B cell (primary cell): ENCODE measurements at regions not wholly inside any gene's neighbourhood (a gene's known extent, or its start where the extent isn't known, plus 50 kb on each side); places are given as distances from the start of the nearest gene placed in this dataset.

ENCODE experiments used
- ATAC-seq: fragments of 200-7000 bp; cut with Tn5 transposase; one replicate; pipeline ENCODE4 v1.10.0; 2021; ENCODE audit warnings: low read depth, mild to moderate bottlenecking, moderate number of reproducible peaks, moderate library complexity
- CTCF ChIA-PET: fragments of 350-600 bp; sonication (Branson Sonifier 250); formaldehyde crosslinking; loops from one replicate; lab custom pipeline; 2021; ENCODE audit warnings: antibody characterized with exemption, inconsistent platforms; lab: Charles Lee
- POLR2A ChIA-PET: fragments of 350-600 bp; sonication (Branson Sonifier 250); formaldehyde crosslinking; loops from one replicate; lab custom pipeline; 2021; ENCODE audit warnings: antibody characterized with exemption; lab: Charles Lee
- DNase-seq: peaks from one replicate; pipeline ENCODE4 v3.0.0; 2013
- H2AFZ ChIP-seq: 2 replicates; pipeline ENCODE4 v1.6.1; 2012; ENCODE audit warnings: mild to moderate bottlenecking, low read depth, low read length; ENCODE audit not compliant: insufficient read depth, poor library complexity, severe bottlenecking
- H3K27ac ChIP-seq, 2 donors: 1 replicate in 1 of 2; 2 replicates in 1 of 2; pipeline ENCODE4 v1.5.1; 2012 to 2013; ENCODE audit warnings: low read length in 2 of 2, mild to moderate bottlenecking in 2 of 2, moderate library complexity in 1 of 2
- H3K27me3 ChIP-seq, 4 experiments: fragments of 200-600 bp in 1 of 4; sonication (generic) in 1 of 4; replicated peaks in 1 of 4; 1 replicate in 2 of 4; 2 replicates in 2 of 4; pipeline versions ENCODE4 v1.6.1 to v1.7.0; 2013 to 2016; ENCODE audit warnings: low read length in 3 of 4, mild to moderate bottlenecking in 2 of 4, mixed read lengths in 1 of 4, moderate library complexity in 1 of 4; ENCODE audit not compliant: insufficient read depth in 4 of 4, control insufficient read depth in 3 of 4; ENCODE audit errors: control extremely low read depth in 1 of 4
- H3K36me3 ChIP-seq, 2 experiments: replicated peaks in 1 of 2; 1 replicate in 1 of 2; 2 replicates in 1 of 2; pipeline versions ENCODE4 v1.6.1 to v1.7.1; 2013; ENCODE audit warnings: low read length in 1 of 2; ENCODE audit not compliant: insufficient read depth in 2 of 2, control insufficient read depth in 1 of 2; ENCODE audit errors: control extremely low read depth in 1 of 2, extremely low read depth in 1 of 2
- H3K4me1 ChIP-seq, 2 donors: fragments of 200-600 bp in 1 of 2; sonication (generic) in 1 of 2; 1 replicate in 1 of 2; 2 replicates in 1 of 2; pipeline versions ENCODE4 v1.5.1 to v1.6.1; 2013 to 2017; ENCODE audit warnings: low read length in 2 of 2; ENCODE audit not compliant: control insufficient read depth in 2 of 2, insufficient read depth in 2 of 2
- H3K4me2 ChIP-seq: replicated peaks from 2 replicates; pipeline ENCODE3; 2012; ENCODE audit warnings: mild to moderate bottlenecking, low read depth, low read length; ENCODE audit not compliant: poor library complexity, severe bottlenecking
- H3K4me3 ChIP-seq, 5 experiments: fragments of 200-600 bp in 1 of 5; sonication (generic) in 1 of 5; 1 replicate in 3 of 5; 2 replicates in 2 of 5; pipeline versions ENCODE4 v1.5.1 to v1.7.0; 2011 to 2016; ENCODE audit warnings: low read length in 4 of 5, mild to moderate bottlenecking in 4 of 5, low read depth in 2 of 5, control low read depth in 1 of 5, moderate library complexity in 1 of 5; ENCODE audit not compliant: insufficient read depth in 1 of 5; ENCODE audit errors: control extremely low read depth in 1 of 5, extremely low read depth in 1 of 5
- H3K79me2 ChIP-seq: fragments of 200-600 bp; sonication (generic); one replicate; pipeline ENCODE4 v1.6.0; 2016; ENCODE audit warnings: low read length; ENCODE audit not compliant: control insufficient read depth, insufficient read depth
- H3K9ac ChIP-seq: fragments of 200-600 bp; sonication (generic); 2 replicates; pipeline ENCODE4 v1.6.1; 2017; ENCODE audit warnings: mild to moderate bottlenecking, low read length, moderate library complexity
- H3K9me3 ChIP-seq, 3 donors: one replicate each; pipeline versions ENCODE4 v1.6.1 to v1.7.1; 2013; ENCODE audit warnings: low read length in 2 of 3; ENCODE audit not compliant: control insufficient read depth in 2 of 3, insufficient read depth in 1 of 3; ENCODE audit errors: control extremely low read depth in 1 of 3
- H4K20me1 ChIP-seq: 2 replicates; pipeline ENCODE4 v1.6.0; 2012; ENCODE audit warnings: mild to moderate bottlenecking, low read length; ENCODE audit not compliant: insufficient read depth, control insufficient read depth, poor library complexity, severe bottlenecking
- H3K27ac Mint-ChIP-seq: one replicate; pipeline ENCODE4 v1.8.0; 2021; ENCODE audit warnings: mixed read lengths
- H3K27me3 Mint-ChIP-seq: one replicate; pipeline ENCODE4 v1.8.0; 2021; ENCODE audit warnings: mixed read lengths
- H3K4me1 Mint-ChIP-seq: one replicate; pipeline ENCODE4 v1.8.0; 2021; ENCODE audit warnings: mixed read lengths
- H3K4me3 Mint-ChIP-seq: one replicate; pipeline ENCODE4 v1.8.0; 2021; ENCODE audit warnings: mixed read lengths
- H3K9me3 Mint-ChIP-seq: one replicate; pipeline ENCODE4 v1.8.0; 2022; ENCODE audit warnings: mixed read lengths; ENCODE audit not compliant: insufficient read depth
- EZH2 ChIP-seq: IDR thresholded peaks from 2 replicates; pipeline ENCODE4 v1.6.1; 2012; ENCODE audit warnings: borderline replicate concordance, low read depth, mild to moderate bottlenecking, moderate library complexity, low read length; ENCODE audit not compliant: insufficient read depth, poor library complexity, severe bottlenecking
- WGBS: methylation state at CpG from one replicate; pipeline ENCODE4 v1.1.5; 2013; ENCODE audit warnings: missing lambda C conversion rate; ENCODE audit not compliant: insufficient coverage; 5-methylcytosine and 5-hydroxymethylcytosine counted together
- intact Hi-C: fragments of 100-400 bp; cut with micrococcal nuclease; formaldehyde crosslinking; loops from one replicate; pipeline ENCODE4 v1.10.0; 2022
- TF ChIP-seq, protein P1 (sequence below): fragments of 200-600 bp; IDR thresholded peaks from one replicate; pipeline ENCODE4 v1.8.0; 2022; ENCODE audit warnings: antibody characterized with exemption, mild to moderate bottlenecking

DNA sequence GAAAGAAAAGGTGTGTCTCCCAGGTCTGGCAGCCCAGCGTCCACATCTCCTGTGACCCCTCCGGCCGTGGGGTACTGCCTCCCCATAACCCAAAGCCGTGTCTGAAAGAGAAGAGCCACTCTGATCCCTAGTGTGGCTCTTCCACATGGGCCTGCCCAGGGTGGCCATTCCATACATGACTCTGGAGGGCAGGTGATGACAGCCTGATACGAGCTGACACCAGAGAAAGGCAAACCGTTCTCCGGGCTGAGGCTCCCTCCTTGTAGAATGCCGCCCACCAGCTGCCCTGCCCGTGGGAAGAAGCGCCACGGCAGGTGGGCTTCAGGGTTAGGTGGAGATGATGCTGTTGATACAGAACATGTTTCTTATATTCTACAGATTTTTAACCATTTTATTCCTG, 451.6 kb upstream of the SALL3 start:
- DNase-seq (no peak), ATAC-seq (no peak)
- WGBS: 92% methylated on average over 7 of the region's 11 CpGs
- H3K4me2 ChIP-seq: no peak overlapping the region
- no peaks in the 10 kb centered on the region for H3K36me3 ChIP-seq
- Mint-ChIP-seq H3K4me3 (no peak overlapping the region), H3K27me3 (no peaks in the 10 kb centered on the region), H3K9me3 (no peaks in the 10 kb centered on the region), H3K4me1 (no peaks in the 10 kb centered on the region), H3K27ac (no peak overlapping the region)
- no peak overlapping the region for H2AFZ ChIP-seq
- H4K20me1 ChIP-seq: no peaks in the 10 kb centered on the region
- ChIA-PET CTCF (no interaction called here), POLR2A (no interaction called here)
- no peak overlapping the region for H3K9ac ChIP-seq
- intact Hi-C loops: no loop called here
- H3K9me3 ChIP-seq: peaks cover 0 to 9% (median 0%) of the 10 kb centered on the region in 3 donors
- no peaks in the 10 kb centered on the region for H3K79me2 ChIP-seq
- no peak overlapping the region for H3K4me3 ChIP-seq
- no peaks in the 10 kb centered on the region for H3K4me1 ChIP-seq
- peaks cover 0 to 3% (median 0%) of the 10 kb centered on the region in 4 experiments for H3K27me3 ChIP-seq
- no peak for TF ChIP-seq EZH2
- TF ChIP-seq, protein P1, sequence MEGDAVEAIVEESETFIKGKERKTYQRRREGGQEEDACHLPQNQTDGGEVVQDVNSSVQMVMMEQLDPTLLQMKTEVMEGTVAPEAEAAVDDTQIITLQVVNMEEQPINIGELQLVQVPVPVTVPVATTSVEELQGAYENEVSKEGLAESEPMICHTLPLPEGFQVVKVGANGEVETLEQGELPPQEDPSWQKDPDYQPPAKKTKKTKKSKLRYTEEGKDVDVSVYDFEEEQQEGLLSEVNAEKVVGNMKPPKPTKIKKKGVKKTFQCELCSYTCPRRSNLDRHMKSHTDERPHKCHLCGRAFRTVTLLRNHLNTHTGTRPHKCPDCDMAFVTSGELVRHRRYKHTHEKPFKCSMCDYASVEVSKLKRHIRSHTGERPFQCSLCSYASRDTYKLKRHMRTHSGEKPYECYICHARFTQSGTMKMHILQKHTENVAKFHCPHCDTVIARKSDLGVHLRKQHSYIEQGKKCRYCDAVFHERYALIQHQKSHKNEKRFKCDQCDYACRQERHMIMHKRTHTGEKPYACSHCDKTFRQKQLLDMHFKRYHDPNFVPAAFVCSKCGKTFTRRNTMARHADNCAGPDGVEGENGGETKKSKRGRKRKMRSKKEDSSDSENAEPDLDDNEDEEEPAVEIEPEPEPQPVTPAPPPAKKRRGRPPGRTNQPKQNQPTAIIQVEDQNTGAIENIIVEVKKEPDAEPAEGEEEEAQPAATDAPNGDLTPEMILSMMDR: no peak
- no peak overlapping the region for H3K27ac ChIP-seq

DNA sequence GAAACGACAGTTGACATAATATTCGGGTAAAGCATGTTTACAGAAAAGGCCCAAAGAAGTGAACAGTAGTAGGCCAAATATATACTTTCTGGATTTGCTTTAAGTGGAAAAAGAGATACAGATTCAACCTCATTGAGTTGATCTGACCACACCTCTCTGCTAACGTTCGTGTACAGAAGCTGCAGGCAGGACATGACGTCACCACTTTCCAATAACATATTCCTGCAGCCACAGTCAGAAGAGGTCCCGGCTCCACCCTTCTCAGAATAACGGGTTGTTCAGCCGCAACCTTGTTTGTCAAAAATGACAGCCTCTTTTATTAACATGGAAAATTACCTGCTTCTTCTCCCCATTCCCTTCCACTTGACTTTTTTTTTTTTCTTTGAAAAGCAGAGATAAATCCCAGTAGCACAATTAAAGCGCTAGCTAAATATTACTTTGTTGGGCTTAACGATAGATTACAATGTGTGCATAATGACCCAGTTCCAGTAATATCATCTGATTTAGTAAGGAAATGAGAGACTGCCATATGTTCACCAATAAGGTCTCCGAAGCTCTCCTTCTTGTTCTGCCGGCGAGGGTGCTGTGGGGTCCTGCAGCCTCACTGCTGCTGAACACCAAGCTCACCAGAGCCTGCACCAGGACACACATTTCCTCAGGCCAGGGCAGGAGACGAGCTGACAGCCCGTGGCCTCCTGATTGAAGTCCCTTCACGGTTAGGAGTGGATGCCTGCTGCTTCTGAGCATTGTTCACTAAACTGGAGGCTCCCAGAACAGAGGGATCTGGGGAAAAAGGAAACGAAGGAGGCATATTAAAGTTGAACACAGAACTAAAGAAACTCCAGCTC, 451.0 kb upstream of the SALL3 start:
- no peaks in the 10 kb centered on the region for H3K4me1 ChIP-seq
- H3K36me3 ChIP-seq: no peaks in the 10 kb centered on the region
- TF ChIP-seq, protein P1: no peak
- TF ChIP-seq EZH2: no peak
- 90% methylated on average over 13 of the region's 17 CpGs for WGBS
- Mint-ChIP-seq H3K27ac (no peak overlapping the region), H3K4me3 (no peak overlapping the region), H3K27me3 (no peaks in the 10 kb centered on the region), H3K4me1 (no peaks in the 10 kb centered on the region), H3K9me3 (no peaks in the 10 kb centered on the region)
- peaks cover 0 to 3% (median 0%) of the 10 kb centered on the region in 4 experiments for H3K27me3 ChIP-seq
- ChIA-PET CTCF (no interaction called here), POLR2A (no interaction called here)
- H3K9me3 ChIP-seq: peaks cover 0 to 9% (median 0%) of the 10 kb centered on the region in 3 donors
- no peak overlapping the region for H3K4me2 ChIP-seq
- no peaks in the 10 kb centered on the region for H4K20me1 ChIP-seq
- no peaks in the 10 kb centered on the region for H3K79me2 ChIP-seq
- intact Hi-C loops: no loop called here
- no peak overlapping the region for H3K4me3 ChIP-seq
- no peak overlapping the region for H2AFZ ChIP-seq
- H3K9ac ChIP-seq: no peak overlapping the region
- H3K27ac ChIP-seq: no peak overlapping the region
- ATAC-seq (no peak), DNase-seq (no peak)
